Osteoblast (primary cell): ENCODE measurements at regions not wholly inside any gene's neighbourhood (a gene's known extent, or its start where the extent isn't known, plus 50 kb on each side); places are given as distances from the start of the nearest gene placed in this dataset.

Experiments used
- DNase-seq: peaks from one replicate; pipeline ENCODE4 v3.0.0; 2011; ENCODE audit warnings: low spot score, mixed read lengths; ENCODE audit not compliant: insufficient read length; ENCODE audit errors: missing footprints
- H2AFZ ChIP-seq: 2 replicates; pipeline ENCODE4 v1.6.0; 2011; ENCODE audit warnings: mild to moderate bottlenecking, low read length
- H3K27ac ChIP-seq: 2 replicates; pipeline ENCODE4 v1.5.1; 2011; ENCODE audit warnings: mild to moderate bottlenecking, low read depth, low read length, moderate library complexity
- H3K27me3 ChIP-seq: 2 replicates; pipeline ENCODE4 v1.6.0; 2012; ENCODE audit warnings: mild to moderate bottlenecking, control low read depth, inconsistent platforms, low read length, moderate library complexity; ENCODE audit not compliant: insufficient read depth
- H3K36me3 ChIP-seq: 2 replicates; pipeline ENCODE4 v1.5.1; 2011; ENCODE audit warnings: mild to moderate bottlenecking, low read length, control low read depth, moderate library complexity; ENCODE audit not compliant: insufficient read depth
- H3K4me1 ChIP-seq: 2 replicates; pipeline ENCODE4 v1.5.1; 2011; ENCODE audit warnings: mild to moderate bottlenecking, low read length, control low read depth, moderate library complexity; ENCODE audit not compliant: insufficient read depth
- H3K4me2 ChIP-seq: 2 replicates; pipeline ENCODE4 v1.6.0; 2011; ENCODE audit warnings: mild to moderate bottlenecking, low read length; ENCODE audit not compliant: insufficient read depth
- H3K4me3 ChIP-seq: fragments of 200-600 bp; sonication (generic); 3 replicates; pipeline ENCODE4 v1.5.1; 2012; ENCODE audit warnings: mild to moderate bottlenecking, low read length, inconsistent platforms; ENCODE audit not compliant: insufficient read depth
- H3K79me2 ChIP-seq: 2 replicates; pipeline ENCODE4 v1.6.0; 2012; ENCODE audit warnings: mild to moderate bottlenecking, low read length, control low read depth, inconsistent platforms; ENCODE audit not compliant: insufficient read depth
- H3K9me3 ChIP-seq: 2 replicates; pipeline ENCODE4 v1.5.1; 2011; ENCODE audit warnings: low read depth, low read length, control low read depth
- H4K20me1 ChIP-seq: 2 replicates; pipeline ENCODE4 v1.6.0; 2012; ENCODE audit warnings: mild to moderate bottlenecking, low read length, control low read depth; ENCODE audit not compliant: insufficient read depth
- CTCF ChIP-seq: IDR thresholded peaks from 2 replicates; pipeline ENCODE4 v1.5.1; 2011; ENCODE audit warnings: mild to moderate bottlenecking, low read depth, low read length, moderate library complexity; ENCODE audit errors: extremely low read depth

- no peak overlapping the region for H2AFZ ChIP-seq
- H3K27me3 ChIP-seq, result no peaks in the 10 kb centered on the region
- H3K4me2 ChIP-seq, result no peak overlapping the region
- H3K27ac ChIP-seq, result no peak overlapping the region
- no peaks in the 10 kb centered on the region for H3K4me1 ChIP-seq
- no peak for TF ChIP-seq CTCF
- H4K20me1 ChIP-seq, result no peaks in the 10 kb centered on the region
- DNase-seq, result no peak
- no peaks in the 10 kb centered on the region for H3K79me2 ChIP-seq
- H3K4me3 ChIP-seq, result no peak overlapping the region
- H3K36me3 ChIP-seq, result no peaks in the 10 kb centered on the region
- no peaks in the 10 kb centered on the region for H3K9me3 ChIP-seq
Measured at GRCh38 chr2:208983486-208983885, 440.4 kb upstream of the MAP2 start.

GRCh38 chr2:208984376-208985090 lies 439.3 kb upstream of the MAP2 start:
- H4K20me1 ChIP-seq, result no peaks in the 10 kb centered on the region
- no peak for DNase-seq
- no peak overlapping the region for H2AFZ ChIP-seq
- H3K9me3 ChIP-seq, result no peaks in the 10 kb centered on the region
- no peaks in the 10 kb centered on the region for H3K4me1 ChIP-seq
- no peak overlapping the region for H3K4me3 ChIP-seq
- TF ChIP-seq CTCF, result no peak
- H3K79me2 ChIP-seq, result no peaks in the 10 kb centered on the region
- no peaks in the 10 kb centered on the region for H3K27me3 ChIP-seq
- no peaks in the 10 kb centered on the region for H3K36me3 ChIP-seq
- no peak overlapping the region for H3K27ac ChIP-seq
- H3K4me2 ChIP-seq, result no peak overlapping the region

- H3K4me1 ChIP-seq, result no peaks in the 10 kb centered on the region
- no peak overlapping the region for H3K4me3 ChIP-seq
- H4K20me1 ChIP-seq, result no peaks in the 10 kb centered on the region
- no peak overlapping the region for H2AFZ ChIP-seq
- H3K27ac ChIP-seq, result no peak overlapping the region
- no peaks in the 10 kb centered on the region for H3K27me3 ChIP-seq
- TF ChIP-seq CTCF, result no peak
- no peak for DNase-seq
- no peaks in the 10 kb centered on the region for H3K9me3 ChIP-seq
- no peaks in the 10 kb centered on the region for H3K36me3 ChIP-seq
- no peak overlapping the region for H3K4me2 ChIP-seq
- H3K79me2 ChIP-seq, result no peaks in the 10 kb centered on the region
Measured at GRCh38 chr2:208985644-208986043, 438.2 kb upstream of the MAP2 start.

- Histone ChIP-seq H3K9me3 (peaks cover 3% of the 10 kb centered on the region), H4K20me1 (no peaks in the 10 kb centered on the region), H3K79me2 (no peaks in the 10 kb centered on the region), H3K27me3 (no peaks in the 10 kb centered on the region), H3K4me1 (no peaks in the 10 kb centered on the region), H3K27ac (no peak overlapping the region), H3K4me2 (no peak overlapping the region), H2AFZ (no peak overlapping the region), H3K4me3 (no peak overlapping the region), H3K36me3 (no peaks in the 10 kb centered on the region)
- TF ChIP-seq CTCF, result no peak
- no peak for DNase-seq
Measured at GRCh38 chr2:208990716-208991115, 433.1 kb upstream of the MAP2 start.
